Skeletal muscle tissue (tissue), 3 donors: ENCODE measurements at regions not wholly inside any gene's neighbourhood (a gene's known extent, or its start where the extent isn't known, plus 50 kb on each side); places are given as distances from the start of the nearest gene placed in this dataset.

Experiments
- H3K27ac ChIP-seq: one replicate; pipeline ENCODE4 v1.7.0; 2013; ENCODE audit warnings: mild to moderate bottlenecking, low read depth, low read length, inconsistent platforms
- H3K27me3 ChIP-seq, 3 donors: one replicate each; pipeline ENCODE4 v1.7.0; 2013; ENCODE audit warnings: low read length in 3 of 3; ENCODE audit not compliant: control insufficient read depth in 3 of 3, insufficient read depth in 3 of 3
- H3K36me3 ChIP-seq, 3 donors: one replicate each; pipeline ENCODE4 v1.7.0; 2013; ENCODE audit warnings: low read length in 3 of 3; ENCODE audit not compliant: control insufficient read depth in 3 of 3, insufficient read depth in 3 of 3
- H3K4me1 ChIP-seq, 3 donors: one replicate each; pipeline ENCODE4 v1.7.0; 2013; ENCODE audit warnings: low read length in 3 of 3, mild to moderate bottlenecking in 3 of 3; ENCODE audit not compliant: control insufficient read depth in 3 of 3, insufficient read depth in 3 of 3
- H3K4me3 ChIP-seq, 3 donors: one replicate each; pipeline ENCODE4 v1.7.0; 2013; ENCODE audit warnings: low read length in 3 of 3
- H3K9ac ChIP-seq, 3 donors: one replicate each; pipeline ENCODE4 v1.7.0; 2013; ENCODE audit warnings: low read length in 3 of 3, mild to moderate bottlenecking in 3 of 3, moderate library complexity in 2 of 3, low read depth in 1 of 3
- H3K9me3 ChIP-seq, 3 donors: one replicate each; pipeline ENCODE4 v1.7.0; 2013; ENCODE audit warnings: low read length in 3 of 3; ENCODE audit not compliant: control insufficient read depth in 3 of 3
- donor health status: Osteomylitis.

GRCh38 chr3:181300033-181300432, 310.5 kb upstream of the DNAJC19 start:
- H3K9me3 ChIP-seq, result no peaks in the 10 kb centered on the region
- no peak overlapping the region for H3K27ac ChIP-seq
- no peaks in the 10 kb centered on the region for H3K36me3 ChIP-seq
- H3K9ac ChIP-seq, result no peak overlapping the region
- no peak overlapping the region for H3K4me3 ChIP-seq
- no peaks in the 10 kb centered on the region for H3K27me3 ChIP-seq
- no peaks in the 10 kb centered on the region for H3K4me1 ChIP-seq

- H3K27ac ChIP-seq, result no peak overlapping the region
- no peaks in the 10 kb centered on the region for H3K36me3 ChIP-seq
- no peaks in the 10 kb centered on the region for H3K9me3 ChIP-seq
- no peaks in the 10 kb centered on the region for H3K27me3 ChIP-seq
- H3K4me1 ChIP-seq, result no peaks in the 10 kb centered on the region
- H3K4me3 ChIP-seq, result no peak overlapping the region
- H3K9ac ChIP-seq, result no peak overlapping the region
Measured at GRCh38 chr3:181298421-181298820, 308.9 kb upstream of the DNAJC19 start.

- Histone ChIP-seq H3K4me3 (no peak overlapping the region), H3K9ac (no peak overlapping the region), H3K36me3 (no peaks in the 10 kb centered on the region), H3K9me3 (no peaks in the 10 kb centered on the region), H3K27ac (no peak overlapping the region), H3K4me1 (no peaks in the 10 kb centered on the region), H3K27me3 (no peaks in the 10 kb centered on the region)
Measured at GRCh38 chr3:181292984-181293383, 303.4 kb upstream of the DNAJC19 start.

GRCh38 chr3:181290941-181291340, 301.4 kb upstream of the DNAJC19 start:
- H3K4me1 ChIP-seq, result no peaks in the 10 kb centered on the region
- no peaks in the 10 kb centered on the region for H3K9me3 ChIP-seq
- no peaks in the 10 kb centered on the region for H3K36me3 ChIP-seq
- H3K27me3 ChIP-seq, result no peaks in the 10 kb centered on the region
- no peak overlapping the region for H3K9ac ChIP-seq
- H3K27ac ChIP-seq, result no peak overlapping the region
- no peak overlapping the region for H3K4me3 ChIP-seq

GRCh38 chr3:181289306-181289705, 299.8 kb upstream of the DNAJC19 start:
- Histone ChIP-seq H3K9me3 (no peaks in the 10 kb centered on the region), H3K4me1 (no peaks in the 10 kb centered on the region), H3K27ac (no peak overlapping the region), H3K36me3 (no peaks in the 10 kb centered on the region), H3K4me3 (no peak overlapping the region), H3K9ac (no peak overlapping the region), H3K27me3 (no peaks in the 10 kb centered on the region)

- no peak overlapping the region for H3K4me3 ChIP-seq
- no peaks in the 10 kb centered on the region for H3K36me3 ChIP-seq
- no peaks in the 10 kb centered on the region for H3K27me3 ChIP-seq
- no peaks in the 10 kb centered on the region for H3K4me1 ChIP-seq
- no peaks in the 10 kb centered on the region for H3K9me3 ChIP-seq
- no peak overlapping the region for H3K27ac ChIP-seq
- H3K9ac ChIP-seq, result no peak overlapping the region
Measured at GRCh38 chr3:181288145-181288544, 298.6 kb upstream of the DNAJC19 start.

- Histone ChIP-seq H3K4me3 (no peak overlapping the region), H3K36me3 (no peaks in the 10 kb centered on the region), H3K27me3 (no peaks in the 10 kb centered on the region), H3K27ac (no peak overlapping the region), H3K9me3 (no peaks in the 10 kb centered on the region), H3K4me1 (no peaks in the 10 kb centered on the region), H3K9ac (no peak overlapping the region)
Measured at GRCh38 chr3:181279239-181279565, 289.7 kb upstream of the DNAJC19 start.

- Histone ChIP-seq H3K9ac (no peak overlapping the region), H3K27ac (no peak overlapping the region), H3K9me3 (no peaks in the 10 kb centered on the region), H3K27me3 (no peaks in the 10 kb centered on the region), H3K4me3 (no peak overlapping the region), H3K4me1 (no peaks in the 10 kb centered on the region), H3K36me3 (no peaks in the 10 kb centered on the region)
Measured at GRCh38 chr3:181278468-181279238, 289.1 kb upstream of the DNAJC19 start.

- no peaks in the 10 kb centered on the region for H3K36me3 ChIP-seq
- H3K27me3 ChIP-seq, result peaks cover 0 to under 1% (median 0%) of the 10 kb centered on the region in 3 donors
- no peaks in the 10 kb centered on the region for H3K9me3 ChIP-seq
- H3K9ac ChIP-seq, result no peak overlapping the region
- H3K4me1 ChIP-seq, result no peaks in the 10 kb centered on the region
- H3K4me3 ChIP-seq, result no peak overlapping the region
- H3K27ac ChIP-seq, result no peak overlapping the region
Measured at GRCh38 chr3:181276358-181276896, 286.9 kb upstream of the DNAJC19 start.

GRCh38 chr3:181274025-181274424, 284.5 kb upstream of the DNAJC19 start:
- Histone ChIP-seq H3K4me3 (no peak overlapping the region), H3K36me3 (no peaks in the 10 kb centered on the region), H3K4me1 (no peaks in the 10 kb centered on the region), H3K27ac (no peak overlapping the region), H3K9me3 (no peaks in the 10 kb centered on the region), H3K27me3 (peaks cover 0 to 3% (median 0%) of the 10 kb centered on the region in 3 donors), H3K9ac (no peak overlapping the region)
